ENCODE measurements at regions not wholly inside any gene's neighbourhood (a gene's known extent, or its start where the extent isn't known, plus 50 kb on each side); places are given as distances from the start of the nearest gene placed in this dataset.

DNA sequence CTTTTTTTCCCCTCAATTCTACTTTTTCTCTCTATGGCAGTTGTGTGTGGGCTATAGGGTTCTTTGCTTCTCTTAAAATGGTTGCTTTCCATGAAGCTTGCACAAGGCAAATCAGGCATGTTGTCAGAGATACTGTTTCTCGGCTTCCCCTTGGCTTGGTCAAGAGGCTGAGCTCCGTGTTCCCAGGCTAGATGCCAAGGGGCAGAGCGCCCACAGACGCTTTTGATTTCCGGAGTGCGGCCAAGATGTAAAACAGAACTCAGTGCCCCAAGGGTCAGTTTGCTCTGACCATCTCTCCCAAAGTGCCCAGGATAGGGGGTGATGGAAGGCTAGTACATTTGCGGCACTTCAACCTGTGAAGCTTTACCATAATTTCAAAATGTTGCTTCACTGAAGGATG lies 64.2 kb upstream of the DIPK2B start:
- DNase-seq, result no peak
- intact Hi-C loops (cut with micrococcal nuclease), result no loop called here

DNA sequence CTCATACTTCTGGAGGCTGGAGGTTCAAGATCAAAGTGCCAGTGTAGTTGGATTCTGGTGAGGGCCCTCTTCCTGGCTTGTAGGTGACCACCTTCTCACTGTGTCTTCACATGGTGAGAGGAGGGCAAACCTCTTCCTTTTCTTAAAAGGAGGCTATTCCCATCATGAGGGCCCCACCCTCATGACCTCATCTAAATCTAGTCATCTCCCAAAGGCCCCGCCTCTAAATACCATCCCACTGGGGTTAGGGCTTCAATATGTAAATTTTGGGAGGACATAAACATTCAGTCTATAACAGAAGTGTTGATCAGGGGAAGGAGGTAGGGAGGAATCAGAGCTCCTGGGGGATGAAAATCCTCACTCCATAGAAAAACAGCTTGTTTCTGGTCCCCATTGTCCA lies 60.8 kb upstream of the DIPK2B start:
- DNase-seq (no peak), ATAC-seq (no peak)
- intact Hi-C loops (cut with micrococcal nuclease), result no loop called here

More for the DNA sequence above, 64.2 kb upstream of the DIPK2B start:
- no peak for ATAC-seq

DNA sequence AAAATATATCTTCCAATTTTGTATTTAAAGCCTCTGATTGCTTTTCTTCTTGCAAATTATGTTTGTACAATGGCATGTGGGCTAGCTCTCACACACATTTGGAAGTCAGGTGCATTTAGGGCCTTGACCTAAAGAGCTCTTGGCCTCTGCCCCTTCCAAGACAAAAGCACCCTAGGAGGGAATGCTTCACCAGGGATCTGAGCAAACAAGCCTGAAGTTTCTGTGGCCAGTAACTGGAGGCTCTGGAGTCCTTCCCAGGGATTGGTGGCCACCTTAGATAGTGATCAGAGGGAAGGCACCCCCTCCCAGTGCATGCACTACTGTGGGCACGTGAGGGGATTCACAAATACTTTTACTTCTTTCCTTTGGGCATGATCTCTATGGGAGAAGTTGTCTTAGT lies 60.3 kb upstream of the DIPK2B start:
- intact Hi-C loops (cut with micrococcal nuclease), result no loop called here

DNA sequence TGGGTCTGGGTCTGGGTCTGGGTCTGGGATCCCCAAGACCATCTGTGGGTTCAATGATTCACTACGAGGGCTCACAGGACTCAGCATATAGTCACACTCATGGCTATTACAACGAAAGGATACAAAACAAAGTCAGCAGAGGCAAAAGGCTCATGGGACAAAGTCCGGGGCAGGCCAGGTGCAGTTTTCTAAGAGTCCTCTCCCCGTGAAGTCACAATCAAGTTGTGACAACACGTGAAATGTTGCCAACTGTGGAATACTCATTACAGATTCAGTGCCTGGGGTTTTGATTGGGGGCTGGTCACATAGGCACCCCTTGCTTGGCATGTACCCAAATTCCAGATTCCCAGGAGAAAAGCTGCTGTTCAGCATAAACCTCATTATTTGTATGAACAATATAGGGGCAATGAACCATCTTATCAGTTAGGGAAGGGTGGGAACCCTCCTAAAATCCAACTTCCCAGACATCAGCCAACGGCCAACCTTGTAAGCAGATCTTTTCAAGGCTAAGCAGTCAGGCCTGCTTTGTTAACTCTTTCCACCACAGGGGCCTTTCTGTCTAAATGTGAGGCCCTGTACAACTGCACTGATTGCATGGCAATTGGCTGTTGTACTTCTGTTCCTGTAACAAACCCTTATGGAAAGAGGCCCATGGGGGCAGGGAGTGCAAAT lies 58.2 kb upstream of the DIPK2B start:
- DNase-seq (no peak), ATAC-seq (no peak)
- intact Hi-C loops (cut with micrococcal nuclease), result no loop called here

More for the DNA sequence above, 60.3 kb upstream of the DIPK2B start:
- ATAC-seq (no peak), DNase-seq (no peak)

Small RNA genes in the stretch of these regions (microRNA-seq; reads per million reads assigned to microRNA genes)
- 14,477 reads per million, percentile 95 among the genes with 10 or more reads in this experiment for gene MIR221 (ENCODE audit: borderline number of aligned reads)
- 384 reads per million, percentile 63 among the genes with 10 or more reads in this experiment for gene MIR222 (ENCODE audit: borderline number of aligned reads)

All from left ventricle myocardium superior (tissue), 1 donor.